ENCODE measurements at regions not wholly inside any gene's neighbourhood (a gene's known extent, or its start where the extent isn't known, plus 50 kb on each side); places are given as distances from the start of the nearest gene placed in this dataset.

GRCh38 chr2:65628156-65628555 is 195.8 kb upstream of the SPRED2 start:
- Histone ChIP-seq H3K9ac (ENCODE audit: insufficient read depth, low read length, poor library complexity, severe bottlenecking) (no peak overlapping the region), H2AFZ (ENCODE audit: insufficient read depth, low read depth, low read length, poor library complexity, severe bottlenecking) (no peak overlapping the region), H3K4me1 (ENCODE audit: control insufficient read depth in 1 of 2, insufficient read depth in 2 of 2, low read length in 2 of 2) (peaks cover 0 to 6% of the 10 kb centered on the region in 2 donors), H3K27me3 (ENCODE audit: control insufficient read depth in 2 of 2, insufficient read depth in 2 of 2, low read length in 2 of 2) (no peaks in the 10 kb centered on the region), H3K79me2 (ENCODE audit: insufficient read depth, low read length) (no peaks in the 10 kb centered on the region), H3K27ac (ENCODE audit: low read depth in 1 of 2, low read length in 2 of 2) (no peak overlapping the region), H3K36me3 (replicated peaks in 1 of 2; ENCODE audit: control insufficient read depth in 1 of 2, insufficient read depth in 2 of 2, low read length in 2 of 2) (no peaks in the 10 kb centered on the region), H3K4me3 (replicated peaks in 1 of 3; ENCODE audit: low read depth in 2 of 3, low read length in 3 of 3) (no peak overlapping the region), H3K9me3 (replicated peaks in 1 of 2; ENCODE audit: control insufficient read depth in 1 of 2, insufficient read depth in 1 of 2, low read length in 2 of 2) (no peaks in the 10 kb centered on the region), H3K4me2 (replicated peaks; ENCODE audit: extremely low read depth, low read length, poor library complexity, severe bottlenecking) (no peak overlapping the region), H4K20me1 (ENCODE audit: insufficient read depth, low read length) (no peaks in the 10 kb centered on the region)
- no peak overlapping the region for H3K27ac Mint-ChIP-seq
- TF ChIP-seq CTCF (IDR thresholded peaks at IDR 0.05) = no peak
- H3K4me3 Mint-ChIP-seq = no peak overlapping the region
- DNase-seq = no peak
- peaks cover 0 to 2% (median 0%) of the 10 kb centered on the region in 7 donors for H3K9me3 Mint-ChIP-seq
- H3K36me3 Mint-ChIP-seq = no peaks in the 10 kb centered on the region
- intact Hi-C loops (cut with micrococcal nuclease) = no loop called here
- 100% methylated on average over 1 of the region's 2 CpGs for WGBS (ENCODE audit: insufficient coverage)
- H3K27me3 Mint-ChIP-seq (ENCODE audit: low read depth in 3 of 3) = peaks cover 2 to 7% (median 7%) of the 10 kb centered on the region in 3 donors
- peaks cover 10% of the 10 kb centered on the region for H3K4me1 Mint-ChIP-seq

GRCh38 chr2:65626831-65627230 is 194.4 kb upstream of the SPRED2 start:
- H3K27me3 ChIP-seq (ENCODE audit: control insufficient read depth in 2 of 2, insufficient read depth in 2 of 2, low read length in 2 of 2) = no peaks in the 10 kb centered on the region
- peaks cover 3 to 14% (median 11%) of the 10 kb centered on the region in 3 donors for H3K27me3 Mint-ChIP-seq (ENCODE audit: low read depth in 3 of 3)

More at GRCh38 chr2:65626831-65627230, 194.4 kb upstream of the SPRED2 start:
- Histone ChIP-seq H3K27ac (ENCODE audit: low read depth in 1 of 2, low read length in 2 of 2) (no peak overlapping the region), H3K4me2 (replicated peaks; ENCODE audit: extremely low read depth, low read length, poor library complexity, severe bottlenecking) (no peak overlapping the region), H3K4me1 (ENCODE audit: control insufficient read depth in 1 of 2, insufficient read depth in 2 of 2, low read length in 2 of 2) (peaks cover 0 to 6% of the 10 kb centered on the region in 2 donors), H3K4me3 (replicated peaks in 1 of 3; ENCODE audit: low read depth in 2 of 3, low read length in 3 of 3) (no peak overlapping the region), H4K20me1 (ENCODE audit: insufficient read depth, low read length) (no peaks in the 10 kb centered on the region), H3K36me3 (replicated peaks in 1 of 2; ENCODE audit: control insufficient read depth in 1 of 2, insufficient read depth in 2 of 2, low read length in 2 of 2) (no peaks in the 10 kb centered on the region), H3K9ac (ENCODE audit: insufficient read depth, low read length, poor library complexity, severe bottlenecking) (no peak overlapping the region), H3K9me3 (replicated peaks in 1 of 2; ENCODE audit: control insufficient read depth in 1 of 2, insufficient read depth in 1 of 2, low read length in 2 of 2) (no peaks in the 10 kb centered on the region), H2AFZ (ENCODE audit: insufficient read depth, low read depth, low read length, poor library complexity, severe bottlenecking) (no peak overlapping the region), H3K79me2 (ENCODE audit: insufficient read depth, low read length) (no peaks in the 10 kb centered on the region)
- no peak overlapping the region for H3K27ac Mint-ChIP-seq
- H3K36me3 Mint-ChIP-seq = no peaks in the 10 kb centered on the region
- H3K9me3 Mint-ChIP-seq = no peaks in the 10 kb centered on the region
- H3K4me1 Mint-ChIP-seq = peaks cover 10% of the 10 kb centered on the region
- H3K4me3 Mint-ChIP-seq = no peak overlapping the region
- DNase-seq = no peak
- intact Hi-C loops (cut with micrococcal nuclease) = no loop called here
- TF ChIP-seq CTCF (IDR thresholded peaks at IDR 0.05) = no peak

All from CD14-positive monocyte (primary cell).